Thyroid gland (tissue), 4 donors: ENCODE measurements at regions not wholly inside any gene's neighbourhood (a gene's known extent, or its start where the extent isn't known, plus 50 kb on each side); places are given as distances from the start of the nearest gene placed in this dataset.

Experiments
- POLR2A ChIP-seq, 2 donors: fragments of 450-650 bp; IDR thresholded peaks; one replicate each; pipeline ENCODE4 v1.6.1; 2017; ENCODE audit warnings: antibody characterized with exemption in 2 of 2, mild to moderate bottlenecking in 2 of 2, moderate library complexity in 1 of 2
- TF ChIP-seq, protein P1 (sequence below), 6 experiments: fragments of 200-600 bp in 3 of 6; fragments of 450-650 bp in 3 of 6; sonication (generic) in 3 of 6; IDR thresholded peaks; one replicate each; pipeline ENCODE4 v1.5.1; 2016 to 2019; ENCODE audit warnings: antibody characterized with exemption in 6 of 6, mild to moderate bottlenecking in 2 of 6, inconsistent platforms in 1 of 6, moderate library complexity in 1 of 6

DNA sequence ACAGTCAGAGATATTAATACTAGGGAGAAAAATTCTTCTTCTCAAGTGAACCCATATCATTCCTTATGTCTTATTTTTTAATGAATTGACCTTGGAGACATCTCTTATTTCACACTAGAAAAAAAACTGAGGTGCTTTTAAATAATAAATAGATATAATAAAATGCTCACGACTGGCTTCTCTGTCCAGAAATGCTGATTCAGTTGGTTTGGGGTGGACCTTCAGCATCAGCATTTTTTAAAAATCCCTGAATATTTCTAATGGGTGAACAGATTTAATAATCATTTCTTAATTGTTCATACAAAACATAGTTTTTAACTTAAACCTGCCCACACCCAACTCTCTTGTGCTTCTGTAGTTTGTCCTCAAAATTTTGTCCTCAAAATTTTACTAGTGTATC, 283.9 kb downstream of the TECRL start:
- TF ChIP-seq, protein P1, sequence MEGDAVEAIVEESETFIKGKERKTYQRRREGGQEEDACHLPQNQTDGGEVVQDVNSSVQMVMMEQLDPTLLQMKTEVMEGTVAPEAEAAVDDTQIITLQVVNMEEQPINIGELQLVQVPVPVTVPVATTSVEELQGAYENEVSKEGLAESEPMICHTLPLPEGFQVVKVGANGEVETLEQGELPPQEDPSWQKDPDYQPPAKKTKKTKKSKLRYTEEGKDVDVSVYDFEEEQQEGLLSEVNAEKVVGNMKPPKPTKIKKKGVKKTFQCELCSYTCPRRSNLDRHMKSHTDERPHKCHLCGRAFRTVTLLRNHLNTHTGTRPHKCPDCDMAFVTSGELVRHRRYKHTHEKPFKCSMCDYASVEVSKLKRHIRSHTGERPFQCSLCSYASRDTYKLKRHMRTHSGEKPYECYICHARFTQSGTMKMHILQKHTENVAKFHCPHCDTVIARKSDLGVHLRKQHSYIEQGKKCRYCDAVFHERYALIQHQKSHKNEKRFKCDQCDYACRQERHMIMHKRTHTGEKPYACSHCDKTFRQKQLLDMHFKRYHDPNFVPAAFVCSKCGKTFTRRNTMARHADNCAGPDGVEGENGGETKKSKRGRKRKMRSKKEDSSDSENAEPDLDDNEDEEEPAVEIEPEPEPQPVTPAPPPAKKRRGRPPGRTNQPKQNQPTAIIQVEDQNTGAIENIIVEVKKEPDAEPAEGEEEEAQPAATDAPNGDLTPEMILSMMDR (IDR thresholded peaks at IDR 0.05): no peak
- TF ChIP-seq POLR2A (IDR thresholded peaks at IDR 0.05): no peak
